ENCODE measurements at regions not wholly inside any gene's neighbourhood (a gene's known extent, or its start where the extent isn't known, plus 50 kb on each side); places are given as distances from the start of the nearest gene placed in this dataset.

DNA sequence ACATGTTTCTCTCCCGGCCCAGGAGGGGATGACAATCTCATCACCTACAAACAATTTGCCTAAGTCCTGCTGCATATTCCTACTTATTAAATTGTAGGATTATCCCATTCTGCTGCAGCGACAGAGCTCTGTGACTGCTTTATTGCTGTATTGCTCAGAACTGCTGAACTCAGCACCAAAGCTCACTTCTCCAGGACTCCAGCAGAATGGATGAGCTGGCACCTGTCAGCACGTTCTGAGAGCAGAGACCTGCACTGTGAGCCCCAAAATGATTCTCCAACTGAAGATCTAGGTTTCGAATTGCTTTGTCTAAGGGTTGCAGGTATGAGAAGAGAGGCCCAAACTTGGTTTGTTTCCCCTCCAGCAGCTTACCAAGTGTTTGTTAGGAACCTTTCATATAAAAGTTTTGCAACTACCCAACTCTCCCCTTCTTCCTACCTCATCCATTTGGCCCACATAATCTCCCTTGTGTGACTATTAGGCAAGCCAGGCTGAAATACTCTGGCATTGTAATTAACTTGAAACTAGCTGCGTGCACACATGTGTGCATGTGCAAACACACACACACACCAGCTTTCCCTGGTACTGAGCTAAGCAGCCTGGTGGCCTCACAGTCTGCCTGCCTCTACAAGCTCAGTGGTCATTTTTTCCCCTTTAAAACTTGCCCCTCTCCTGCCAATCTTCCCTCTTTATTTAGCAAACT lies 161.4 kb upstream of the CAMK1G start:
- no peak for DNase-seq

DNA sequence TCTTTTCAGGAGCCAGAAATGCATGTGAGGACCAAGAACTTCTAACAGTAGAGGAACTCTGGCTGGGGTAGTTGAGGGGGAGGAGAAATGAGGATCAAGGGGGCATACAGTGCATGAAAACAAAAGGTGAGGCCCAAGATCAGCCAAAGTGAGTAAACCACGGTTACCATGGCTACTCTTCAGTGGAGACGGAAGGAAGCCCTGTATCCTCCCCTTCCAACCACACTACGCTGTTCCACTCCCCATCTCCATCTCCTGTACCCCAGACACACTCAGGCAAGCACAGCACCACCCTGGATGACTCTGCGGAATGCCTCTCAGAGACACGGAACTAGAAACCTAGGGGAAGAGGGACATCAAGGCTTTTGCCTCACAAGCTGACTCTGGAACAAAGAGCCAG lies 157.6 kb upstream of the CAMK1G start:
- no peak for DNase-seq

DNA sequence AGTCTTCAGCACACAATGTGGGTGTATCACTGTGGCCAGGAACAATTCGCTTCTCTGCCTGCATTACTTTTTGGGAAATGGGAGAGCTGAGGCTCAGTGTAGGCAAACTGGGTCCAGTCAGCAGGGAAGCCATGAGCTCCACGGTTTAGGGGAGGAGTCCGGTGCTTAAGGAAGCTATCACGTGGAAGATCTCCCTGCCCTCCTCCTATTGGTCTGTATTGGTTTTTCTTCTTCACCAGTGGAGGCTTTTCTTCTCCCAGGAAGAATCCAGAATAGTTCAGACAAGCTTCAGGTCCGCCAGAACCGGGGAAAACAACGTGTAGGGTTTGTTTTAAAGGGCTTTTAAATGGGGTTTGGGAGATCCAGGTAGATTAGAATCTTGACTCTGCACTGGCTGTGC lies 156.2 kb upstream of the CAMK1G start:
- no peak for DNase-seq

DNA sequence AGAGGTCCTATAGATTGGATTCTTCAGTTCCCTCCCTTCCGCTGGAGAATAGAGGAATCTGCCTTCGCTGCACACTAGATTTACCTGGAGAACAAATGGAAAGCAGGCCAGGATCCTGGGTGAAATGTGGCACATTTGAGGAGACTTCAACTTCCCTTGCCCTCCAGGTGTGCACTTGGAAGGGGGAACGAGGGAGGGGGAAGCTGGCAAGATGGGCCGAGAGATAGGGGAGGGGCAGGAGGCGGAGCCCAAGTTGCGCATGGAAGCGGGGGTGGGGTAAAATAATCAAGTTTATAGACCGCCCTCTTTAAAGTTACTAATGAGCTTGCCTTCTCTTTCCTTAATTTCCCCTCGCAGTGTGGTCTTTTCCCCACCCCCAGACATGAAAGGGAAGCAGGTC lies 155.7 kb upstream of the CAMK1G start:
- no peak for DNase-seq

DNA sequence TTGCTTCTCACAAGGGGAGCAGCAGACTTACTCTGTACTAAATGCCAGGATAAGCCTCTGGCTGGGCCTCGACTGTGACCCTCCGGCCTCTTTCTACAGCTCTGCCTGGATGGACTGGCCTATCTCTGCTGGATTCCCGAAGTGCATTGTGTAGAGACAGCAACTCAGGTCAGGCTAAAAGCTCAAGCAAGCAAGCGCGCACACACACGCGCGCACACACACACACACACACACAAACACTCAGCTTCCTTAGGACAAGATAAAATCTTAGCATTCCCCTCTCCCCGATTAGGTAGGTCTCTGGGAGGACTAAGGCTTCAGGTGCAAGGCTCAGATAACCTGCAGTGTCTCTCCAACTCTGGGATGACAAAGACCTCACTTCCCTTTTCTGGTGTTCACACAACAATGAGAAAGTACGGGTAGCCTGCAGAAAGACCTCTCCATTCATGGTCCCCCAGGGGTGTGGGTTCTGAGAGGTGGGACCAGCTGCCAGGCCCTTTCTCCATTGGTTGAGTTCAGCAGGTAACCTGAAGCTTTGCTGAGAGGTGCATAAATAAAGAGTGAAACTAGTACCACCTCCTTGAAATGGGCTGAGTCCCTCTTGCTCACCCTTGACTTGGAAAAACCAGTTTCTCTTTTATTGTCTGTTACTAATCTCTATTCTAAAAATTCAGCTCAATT lies 155.1 kb upstream of the CAMK1G start:
- DNase-seq: no peak

DNA sequence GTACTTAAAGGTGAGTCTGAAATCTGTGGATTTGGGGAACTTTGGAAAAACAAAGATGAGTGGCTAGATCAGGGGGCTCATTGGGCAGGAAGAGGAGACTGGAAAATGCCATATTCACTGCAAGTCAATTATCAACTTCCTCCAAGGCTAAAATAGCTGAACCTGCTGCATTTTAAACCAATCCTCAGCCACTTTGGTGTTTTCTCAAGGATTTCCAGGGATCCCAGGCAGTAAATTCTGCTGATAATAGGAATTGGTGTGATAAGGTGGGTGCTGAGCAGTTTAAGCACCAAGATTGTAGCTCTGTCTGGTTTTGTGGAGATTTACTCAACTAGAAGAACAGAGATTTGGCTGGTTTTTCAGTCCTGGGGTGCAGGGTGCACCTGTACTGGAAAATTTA lies 153.9 kb upstream of the CAMK1G start:
- DNase-seq: no peak

DNA sequence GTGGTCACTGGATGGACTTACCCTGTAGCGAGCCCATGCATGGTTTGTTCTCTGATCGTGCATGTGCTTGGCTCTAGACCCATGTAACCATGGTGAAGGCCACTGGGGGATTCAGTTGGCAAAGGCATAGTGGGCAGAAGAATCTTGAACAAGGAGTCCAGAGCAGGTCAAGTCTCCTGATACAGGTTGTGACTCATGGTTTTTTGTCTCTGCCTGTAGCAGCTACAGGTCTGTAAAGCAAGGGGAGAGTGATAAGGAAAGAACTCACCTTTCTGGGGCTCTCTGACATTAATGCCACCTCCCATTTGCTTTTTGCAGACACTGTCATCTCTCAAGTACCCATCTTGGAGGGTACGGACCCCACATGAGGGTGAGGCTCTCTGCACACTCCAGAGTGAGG lies 153.4 kb upstream of the CAMK1G start:
- no peak for DNase-seq

DNA sequence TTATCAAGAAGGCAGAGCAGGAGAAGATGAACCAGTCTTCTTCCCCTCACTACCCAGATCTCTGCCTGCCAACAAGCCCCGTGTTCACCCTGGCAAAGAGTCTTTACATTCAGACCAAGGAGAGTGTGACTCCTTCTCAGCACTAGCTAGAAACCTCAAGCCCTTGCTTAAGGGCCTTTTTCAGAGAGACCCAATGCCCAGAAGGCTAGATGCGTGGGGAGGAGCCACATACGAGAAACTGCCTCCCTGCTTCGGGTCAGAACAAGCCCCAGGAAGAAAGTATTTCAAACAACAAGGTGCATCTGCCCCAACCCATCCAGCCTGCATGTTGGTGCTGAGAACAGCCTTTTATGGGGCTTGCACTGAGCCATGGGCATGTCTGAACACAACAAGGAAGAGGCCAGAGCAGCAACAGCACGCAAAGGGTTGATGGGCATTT lies 152.7 kb upstream of the CAMK1G start:
- no peak for DNase-seq

DNA sequence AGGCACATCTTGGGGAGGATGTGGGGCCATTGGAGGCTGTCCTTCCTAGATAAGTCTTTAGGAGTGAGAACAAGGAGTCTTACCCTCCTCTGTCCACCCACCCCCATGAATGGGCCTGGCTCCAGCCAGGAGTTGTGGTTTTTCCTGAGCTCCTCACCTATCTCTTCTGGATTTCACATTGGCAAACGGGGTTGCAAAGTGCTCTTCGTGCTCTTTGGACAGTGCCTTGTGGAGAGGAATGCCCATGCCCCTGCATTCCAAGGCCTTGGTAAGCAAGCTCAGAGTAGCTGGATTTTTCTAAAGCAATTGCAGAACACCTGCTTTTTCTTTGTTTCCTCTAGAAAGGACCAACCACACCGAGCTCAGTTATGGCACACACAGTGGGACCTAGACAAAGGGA lies 152.1 kb upstream of the CAMK1G start:
- DNase-seq: no peak

DNA sequence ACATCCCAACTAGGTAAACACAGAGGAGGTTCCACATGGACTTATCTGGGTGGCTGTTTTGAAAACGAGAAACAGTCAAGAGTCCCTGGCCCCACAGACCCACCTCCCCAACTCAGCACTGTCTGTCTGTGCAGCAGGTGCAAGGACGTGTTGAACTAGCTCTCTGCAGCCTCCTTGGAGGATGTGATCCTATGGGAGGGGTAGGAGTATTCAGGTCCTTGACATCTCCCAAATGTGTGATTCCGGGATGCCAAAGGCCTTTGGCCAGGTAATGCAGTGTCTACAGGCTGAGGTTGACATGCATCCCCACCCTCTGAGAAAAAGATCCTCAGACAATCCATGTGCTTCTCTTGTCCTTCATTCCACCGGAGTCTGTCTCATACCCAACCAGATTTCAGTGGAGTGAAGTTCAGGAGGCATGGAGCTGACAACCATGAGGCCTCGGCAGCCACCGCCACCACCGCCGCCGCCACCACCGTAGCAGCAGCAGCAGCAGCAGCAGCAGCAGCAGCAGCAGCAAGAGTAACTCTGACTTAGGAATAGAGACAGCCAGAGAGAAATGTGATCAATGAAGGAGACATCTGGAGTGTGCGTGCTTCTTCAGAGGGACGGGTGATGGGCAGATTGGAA lies 151.6 kb upstream of the CAMK1G start:
- no peak for DNase-seq

DNA sequence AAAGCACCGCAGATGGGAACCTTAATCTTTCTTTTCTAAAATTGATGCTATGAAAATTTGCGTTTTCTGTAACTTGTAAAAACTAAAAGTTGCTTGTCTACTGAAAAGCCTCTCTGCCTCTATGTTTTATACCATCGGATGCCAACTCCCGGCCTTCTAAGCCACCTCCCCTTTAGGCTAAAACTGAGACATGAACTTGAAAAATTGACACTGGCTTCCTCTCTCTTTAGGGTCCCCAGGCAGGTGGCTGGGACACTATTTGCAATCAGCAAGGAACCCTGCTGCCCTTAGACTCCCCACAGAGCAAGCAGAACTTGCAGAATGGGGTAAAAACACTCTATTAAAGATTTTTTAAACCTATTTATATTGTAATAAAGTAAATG lies 151.1 kb upstream of the CAMK1G start:
- no peak for DNase-seq

DNA sequence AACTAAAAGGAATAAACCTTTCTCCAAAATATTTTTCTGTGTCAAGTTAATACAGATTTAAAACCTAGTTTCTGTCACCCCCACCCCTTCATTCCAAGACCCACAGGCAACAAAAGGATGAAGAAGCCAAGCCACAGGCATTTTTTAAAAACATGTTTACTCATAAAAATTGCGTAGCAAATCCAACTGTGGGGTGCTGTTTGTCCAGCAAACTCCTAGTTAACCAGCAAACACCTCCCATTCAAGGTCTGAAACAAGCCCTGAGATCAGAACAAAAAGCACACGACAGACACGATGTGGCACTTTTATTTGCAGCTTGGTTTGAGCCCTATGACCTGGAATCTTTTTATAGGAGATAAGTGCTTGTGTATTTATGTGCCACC lies 149.9 kb upstream of the CAMK1G start:
- no peak for DNase-seq

DNA sequence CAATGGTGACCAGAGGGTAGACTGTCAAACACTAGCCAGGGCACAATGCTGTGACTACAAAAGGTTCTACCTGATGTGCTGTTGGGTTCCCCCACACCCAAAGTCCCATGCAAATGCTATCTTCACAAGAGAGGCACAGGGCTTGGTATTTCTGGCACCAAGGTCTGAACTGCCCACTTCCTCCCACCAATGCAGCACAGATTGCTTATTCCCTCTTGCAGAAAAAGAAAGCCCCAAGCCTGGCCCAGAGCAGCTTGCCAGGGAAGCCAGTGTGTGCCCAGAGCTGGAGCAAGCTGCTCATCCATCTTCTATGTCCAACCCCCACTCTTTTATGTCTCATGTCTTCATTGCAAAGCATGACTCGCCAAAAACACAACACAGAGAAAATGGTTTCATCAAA lies 149.4 kb upstream of the CAMK1G start:
- DNase-seq: no peak

DNA sequence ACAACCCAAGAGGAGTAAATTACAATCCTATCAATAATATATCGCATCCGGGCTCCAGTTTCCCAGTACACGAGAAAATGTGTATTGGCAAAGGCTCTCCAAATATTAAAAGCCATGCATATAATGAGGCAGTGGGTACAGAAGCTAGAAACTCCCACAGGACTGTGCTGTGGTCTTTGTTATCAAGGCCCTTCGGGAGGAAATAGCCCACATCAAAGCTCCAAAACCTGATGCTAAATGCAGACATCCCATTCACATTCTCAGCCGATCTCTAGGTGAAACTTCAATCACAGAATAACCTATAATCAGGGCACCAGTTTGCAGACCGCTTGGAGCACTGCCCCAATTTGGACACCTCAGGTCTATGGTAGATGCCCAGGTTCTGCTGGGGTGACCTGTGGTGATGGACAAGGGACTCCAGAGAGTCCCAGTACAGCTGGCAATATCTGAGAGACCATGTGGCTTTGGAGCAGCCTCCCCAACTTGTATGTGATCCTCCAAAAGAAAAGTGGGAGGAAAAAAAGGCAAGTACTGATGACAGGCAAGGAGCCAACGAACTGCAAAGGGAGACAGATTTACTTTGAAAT lies 148.8 kb upstream of the CAMK1G start:
- DNase-seq: no peak

DNA sequence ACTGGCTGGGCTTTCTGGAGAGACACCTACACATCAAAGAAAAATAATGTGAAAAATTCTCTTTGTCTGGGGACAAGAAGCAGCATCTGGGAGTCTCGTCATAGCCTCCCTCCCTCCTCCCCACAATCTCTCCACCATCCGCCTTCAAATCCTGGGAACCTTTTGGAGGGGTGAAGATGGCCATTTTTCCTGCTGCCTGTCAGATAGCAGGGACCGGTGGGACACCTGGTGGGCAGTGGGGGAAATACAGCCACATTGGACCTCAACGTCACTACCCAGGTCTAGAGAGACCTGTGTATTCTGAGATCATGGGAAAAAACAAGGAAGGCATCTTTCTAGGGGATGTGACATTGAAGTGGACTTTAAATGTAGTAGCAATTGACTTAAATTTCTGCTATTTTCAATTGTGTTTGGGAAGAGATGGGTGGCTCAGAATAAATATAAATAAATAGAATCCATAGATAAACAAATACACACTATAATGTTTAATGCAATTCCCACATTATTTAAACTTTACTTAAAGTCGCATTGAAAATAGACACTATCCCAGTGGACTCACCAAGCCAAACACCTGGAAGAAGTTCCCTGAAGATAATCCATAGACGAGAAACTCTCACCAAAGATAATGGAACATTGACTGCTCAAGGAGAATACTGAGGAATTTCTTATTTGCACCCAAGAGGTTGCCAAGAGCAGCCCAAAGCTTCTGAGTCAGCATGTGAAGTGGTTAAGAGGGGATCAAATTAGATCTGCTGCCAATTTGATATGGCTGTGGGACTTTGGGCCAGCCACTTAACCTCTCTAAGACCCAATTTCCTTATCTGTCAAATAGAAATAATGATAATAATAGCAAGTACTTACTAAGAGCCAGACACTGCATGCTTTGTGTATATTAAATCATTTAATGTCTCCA lies 147.6 kb upstream of the CAMK1G start:
- DNase-seq: no peak

DNA sequence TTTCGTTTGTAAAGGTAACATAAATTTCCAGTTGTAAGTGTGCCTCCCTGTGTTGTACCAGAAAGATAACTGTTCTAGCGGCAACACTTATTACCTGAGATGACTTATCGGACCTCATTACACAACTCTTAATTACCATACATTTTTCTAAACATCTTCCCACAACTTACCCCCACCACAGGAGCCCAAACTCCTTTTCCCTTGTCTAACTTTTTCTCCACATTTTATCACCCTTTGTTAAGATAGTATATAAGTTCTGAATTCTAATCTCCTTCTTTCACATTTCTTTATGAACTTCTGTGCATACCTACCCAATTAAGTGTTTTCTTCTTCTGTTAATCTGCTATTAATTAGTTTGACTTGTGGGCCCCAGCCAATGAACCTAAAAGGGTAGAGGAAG lies 143.7 kb upstream of the CAMK1G start:
- no peak for DNase-seq

DNA sequence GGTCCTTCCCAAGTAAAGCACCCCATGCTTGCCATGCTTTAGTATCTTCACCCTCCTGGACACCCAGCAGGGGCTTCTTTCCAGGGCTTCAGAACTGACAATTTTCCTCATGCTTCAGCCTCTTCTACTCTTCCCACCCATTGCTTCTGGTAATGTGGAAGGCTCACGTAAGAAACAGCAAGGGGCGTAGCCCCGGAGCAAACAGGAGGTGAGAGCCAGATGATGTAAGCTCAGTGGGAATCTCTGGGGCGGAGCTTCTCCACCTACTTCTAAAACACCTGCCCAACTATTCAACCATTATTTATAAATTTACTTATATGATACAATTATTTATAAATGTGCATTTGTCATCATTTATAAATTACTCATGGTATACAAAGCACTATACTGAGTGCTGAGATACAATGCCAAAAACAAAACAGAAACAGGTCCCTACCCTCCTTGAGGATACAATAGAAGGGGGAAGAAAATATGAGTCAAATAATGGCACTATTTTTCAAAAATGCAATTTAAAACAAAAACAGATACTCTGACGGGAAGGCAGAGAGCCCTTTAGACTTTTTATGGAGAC lies 140.1 kb upstream of the CAMK1G start:
- DNase-seq: no peak

DNA sequence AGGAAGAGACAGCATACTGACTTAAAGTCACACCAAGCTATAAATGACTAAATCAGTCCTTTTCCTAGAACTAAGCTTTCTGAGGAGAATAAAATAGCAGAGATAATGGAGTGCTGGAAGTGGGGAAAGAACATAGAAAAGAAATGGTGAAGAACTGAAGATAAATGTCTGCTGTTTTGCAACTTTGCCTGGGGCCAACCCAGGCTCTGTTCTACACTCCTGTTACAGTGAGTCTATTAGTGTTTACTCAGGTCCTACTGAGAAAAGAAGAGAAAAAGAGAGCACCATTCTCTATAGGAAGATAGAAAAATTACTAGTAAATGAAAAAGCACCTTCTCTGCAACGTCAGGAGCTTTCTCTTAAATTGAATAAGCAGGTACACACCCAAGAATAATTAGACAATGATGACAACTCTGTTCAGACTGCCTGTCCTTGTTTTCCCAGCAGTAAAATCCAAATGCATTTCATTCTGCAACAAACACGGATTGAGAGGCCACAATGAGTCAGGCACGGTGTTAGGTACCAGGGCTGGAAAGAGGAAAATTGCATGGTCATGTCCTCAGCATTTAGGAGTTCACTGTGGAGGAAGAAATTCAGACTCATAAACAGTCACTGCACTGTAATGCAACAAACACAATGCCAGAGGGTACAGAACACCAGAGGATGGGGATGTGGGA lies 139.4 kb upstream of the CAMK1G start:
- DNase-seq: no peak

DNA sequence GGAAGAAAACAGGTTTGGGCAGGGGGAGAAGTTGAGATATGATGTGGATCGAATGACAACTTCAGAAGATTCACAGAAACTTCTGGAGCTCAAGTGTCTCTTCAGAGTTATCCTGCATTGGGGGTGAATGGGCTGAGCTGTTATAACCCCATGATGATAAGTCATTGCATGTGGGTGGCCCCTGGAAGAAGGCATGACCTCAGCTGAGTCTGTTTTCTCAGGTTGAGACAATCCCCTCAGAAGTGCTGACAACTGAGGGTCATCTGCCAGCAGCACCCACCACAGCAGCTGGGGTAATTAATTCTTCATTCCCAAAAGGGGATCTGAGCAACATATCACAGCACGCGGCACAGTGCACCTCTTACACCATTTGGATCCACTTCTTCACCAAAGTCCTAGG lies 138.6 kb upstream of the CAMK1G start:
- DNase-seq: no peak

DNA sequence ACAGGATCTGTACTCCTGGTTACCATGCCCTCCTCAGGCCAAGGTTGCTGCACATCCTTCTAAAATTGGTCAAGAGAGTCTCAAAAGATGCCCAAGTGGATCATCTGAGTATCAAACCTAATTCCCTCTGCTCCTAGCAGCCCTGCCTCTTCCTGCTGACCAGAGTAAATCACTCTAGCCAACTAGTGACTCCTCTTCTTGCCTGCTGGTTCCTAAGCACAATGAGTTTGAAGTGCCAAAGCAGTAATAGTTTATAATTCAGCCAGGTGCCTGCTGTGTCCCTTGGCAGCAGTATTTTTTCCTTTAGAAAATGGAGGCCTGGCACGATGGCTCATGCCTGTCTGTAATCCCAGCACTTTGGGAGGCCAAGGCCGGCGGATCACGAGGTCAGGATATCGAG lies 137.9 kb upstream of the CAMK1G start:
- DNase-seq: no peak

DNA sequence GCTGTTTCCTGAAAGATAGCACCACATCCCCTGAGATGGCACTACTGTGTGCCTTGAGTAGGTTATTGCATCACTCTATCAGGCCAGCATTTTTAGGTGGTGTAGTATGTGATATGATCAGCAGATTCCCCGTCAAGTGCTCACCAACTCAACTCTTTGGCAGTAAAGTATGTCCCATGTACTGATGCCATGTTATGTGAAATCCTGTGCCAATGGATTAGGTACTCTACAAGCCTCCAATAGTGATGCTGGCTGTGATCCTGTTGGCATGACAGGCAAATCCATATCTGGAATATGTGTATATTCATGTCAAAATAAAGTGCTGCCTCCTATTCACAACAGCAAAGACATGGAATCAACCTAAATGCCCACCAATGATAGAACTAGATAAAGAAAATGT lies 137.2 kb upstream of the CAMK1G start:
- no peak for DNase-seq

DNA sequence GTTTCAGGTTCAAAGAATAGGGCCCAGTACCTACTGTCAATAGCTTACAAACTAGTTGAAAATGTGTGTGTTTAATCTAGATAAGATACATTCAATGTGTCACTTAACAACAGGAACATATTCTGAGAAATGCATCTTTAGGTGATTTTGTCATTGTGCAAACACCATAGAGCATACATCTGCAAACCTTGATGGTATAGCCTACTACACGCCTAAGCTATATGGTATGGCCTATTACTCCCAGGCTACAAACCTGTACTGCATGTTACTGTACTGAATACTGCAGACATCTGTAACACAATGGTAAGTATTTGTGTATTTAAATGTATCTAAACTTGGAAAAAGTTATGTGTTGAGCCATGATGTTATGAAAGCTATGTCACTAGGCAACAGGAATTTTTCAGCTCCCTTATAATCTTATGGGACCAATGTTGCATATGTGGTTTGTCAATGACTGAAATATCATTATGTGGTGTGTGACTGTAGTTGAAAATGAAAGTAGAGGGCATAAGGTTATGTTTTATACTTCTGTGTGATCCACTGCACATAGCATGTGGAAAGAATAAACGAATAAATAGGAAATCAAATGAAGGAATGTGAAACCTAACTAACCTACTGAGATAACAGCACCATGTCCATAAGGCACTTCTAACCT lies 129.0 kb upstream of the CAMK1G start:
- no peak for DNase-seq

Data from NCI-H2081 treated with DMSO at 0.1 percent for 48 hours (cell line).